LNCaP clone FGC (cell line): ENCODE measurements at regions not wholly inside any gene's neighbourhood (a gene's known extent, or its start where the extent isn't known, plus 50 kb on each side); places are given as distances from the start of the nearest gene placed in this dataset.

Experiments used
- DNase-seq: peaks from one replicate; pipeline ENCODE4 v3.0.0-alpha.2; 2011; ENCODE audit warnings: low read depth
- H3K4me3 ChIP-seq: 2 replicates; pipeline ENCODE4 v1.5.1; 2011; ENCODE audit warnings: mild to moderate bottlenecking, low read depth, low read length, control low read depth
- TF ChIP-seq, protein P1 (sequence below): IDR thresholded peaks from 2 replicates; pipeline ENCODE4 v1.5.1; 2012; ENCODE audit warnings: mild to moderate bottlenecking; ENCODE audit not compliant: control insufficient read depth, insufficient read depth; ENCODE audit errors: extremely low read depth

DNA sequence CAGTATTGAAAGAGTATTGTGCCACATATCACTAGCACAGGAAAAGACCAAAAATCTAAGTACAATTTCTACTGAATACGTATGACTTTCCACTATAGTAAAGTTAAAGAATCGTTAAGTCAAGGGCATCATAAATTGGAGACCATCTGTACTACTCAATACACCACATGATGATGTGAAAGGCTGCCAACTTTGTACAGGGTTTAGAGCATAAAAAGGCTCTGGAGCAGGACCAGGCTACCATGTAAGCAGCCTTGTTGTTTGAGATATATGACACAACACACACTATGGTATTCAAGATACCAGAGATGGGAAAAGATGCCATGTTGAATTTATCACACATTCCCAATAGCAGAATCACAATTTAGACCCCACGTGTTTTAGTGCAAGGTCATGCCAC lies 294.9 kb upstream of the TRPC5 start:
- no peak overlapping the region for H3K4me3 ChIP-seq
- TF ChIP-seq, protein P1, sequence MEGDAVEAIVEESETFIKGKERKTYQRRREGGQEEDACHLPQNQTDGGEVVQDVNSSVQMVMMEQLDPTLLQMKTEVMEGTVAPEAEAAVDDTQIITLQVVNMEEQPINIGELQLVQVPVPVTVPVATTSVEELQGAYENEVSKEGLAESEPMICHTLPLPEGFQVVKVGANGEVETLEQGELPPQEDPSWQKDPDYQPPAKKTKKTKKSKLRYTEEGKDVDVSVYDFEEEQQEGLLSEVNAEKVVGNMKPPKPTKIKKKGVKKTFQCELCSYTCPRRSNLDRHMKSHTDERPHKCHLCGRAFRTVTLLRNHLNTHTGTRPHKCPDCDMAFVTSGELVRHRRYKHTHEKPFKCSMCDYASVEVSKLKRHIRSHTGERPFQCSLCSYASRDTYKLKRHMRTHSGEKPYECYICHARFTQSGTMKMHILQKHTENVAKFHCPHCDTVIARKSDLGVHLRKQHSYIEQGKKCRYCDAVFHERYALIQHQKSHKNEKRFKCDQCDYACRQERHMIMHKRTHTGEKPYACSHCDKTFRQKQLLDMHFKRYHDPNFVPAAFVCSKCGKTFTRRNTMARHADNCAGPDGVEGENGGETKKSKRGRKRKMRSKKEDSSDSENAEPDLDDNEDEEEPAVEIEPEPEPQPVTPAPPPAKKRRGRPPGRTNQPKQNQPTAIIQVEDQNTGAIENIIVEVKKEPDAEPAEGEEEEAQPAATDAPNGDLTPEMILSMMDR, result no peak

DNA sequence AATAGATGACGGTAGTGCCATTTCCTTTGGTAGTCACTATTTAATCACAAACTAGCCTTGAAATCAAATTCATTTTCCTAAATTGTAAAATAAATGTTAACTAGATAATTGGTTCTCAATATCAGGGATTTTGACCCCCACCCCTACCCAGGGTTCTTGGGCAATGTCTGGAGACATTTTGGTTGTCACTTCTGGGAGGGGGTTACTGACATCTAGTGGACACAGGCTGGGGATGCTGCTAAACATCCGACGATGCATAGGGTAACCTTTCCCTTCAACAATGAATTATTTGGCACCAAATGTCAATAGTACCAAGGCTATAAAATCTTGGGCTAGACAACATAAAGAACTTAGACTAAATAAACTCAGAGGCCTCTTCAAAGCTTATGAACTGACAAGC lies 285.8 kb upstream of the TRPC5 start:
- DNase-seq, result no peak
- H3K4me3 ChIP-seq, result no peak overlapping the region
- TF ChIP-seq, protein P1, result peak; percentile 62

More for the DNA sequence above, 294.9 kb upstream of the TRPC5 start:
- no peak for DNase-seq

DNA sequence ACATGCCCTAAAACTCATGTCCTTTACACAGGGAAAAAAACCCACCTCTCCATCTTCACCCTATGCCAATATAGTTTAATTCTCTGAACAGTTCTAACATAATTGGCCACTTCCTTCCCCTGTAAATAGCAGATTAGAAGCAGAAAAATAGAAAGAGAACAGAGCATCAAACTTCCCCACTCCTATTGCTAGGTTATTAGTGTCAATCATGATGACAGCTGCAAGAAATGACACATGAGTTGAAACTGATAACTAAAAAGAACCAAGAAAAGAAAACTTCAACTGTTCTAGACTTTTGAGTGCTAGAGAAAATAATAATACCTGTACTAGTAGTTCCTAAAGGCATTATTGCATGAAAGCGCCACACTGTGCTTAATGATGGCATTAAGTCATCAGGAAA lies 284.5 kb upstream of the TRPC5 start:
- no peak for DNase-seq
- H3K4me3 ChIP-seq, result no peak overlapping the region
- TF ChIP-seq, protein P1, result no peak

DNA sequence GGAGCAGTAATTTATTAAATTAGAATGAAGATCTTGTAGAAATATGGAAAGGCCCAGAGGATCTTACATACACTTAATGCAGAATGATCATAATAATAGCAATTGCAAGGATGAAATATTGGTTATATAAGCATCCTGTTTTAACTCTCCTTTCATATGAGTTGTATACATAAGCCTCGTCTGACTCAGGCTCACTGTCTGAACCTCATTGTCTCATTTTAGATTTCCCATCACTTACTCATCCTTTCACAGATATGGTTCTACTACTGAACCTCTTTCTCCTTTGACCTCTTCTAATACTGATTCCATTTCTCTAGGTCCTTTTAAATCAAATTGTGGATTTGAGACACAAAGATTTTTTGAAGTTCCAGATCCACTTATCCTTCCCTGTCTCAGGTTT lies 277.3 kb upstream of the TRPC5 start:
- H3K4me3 ChIP-seq, result no peak overlapping the region
- TF ChIP-seq, protein P1, result no peak
- DNase-seq, result no peak

DNA sequence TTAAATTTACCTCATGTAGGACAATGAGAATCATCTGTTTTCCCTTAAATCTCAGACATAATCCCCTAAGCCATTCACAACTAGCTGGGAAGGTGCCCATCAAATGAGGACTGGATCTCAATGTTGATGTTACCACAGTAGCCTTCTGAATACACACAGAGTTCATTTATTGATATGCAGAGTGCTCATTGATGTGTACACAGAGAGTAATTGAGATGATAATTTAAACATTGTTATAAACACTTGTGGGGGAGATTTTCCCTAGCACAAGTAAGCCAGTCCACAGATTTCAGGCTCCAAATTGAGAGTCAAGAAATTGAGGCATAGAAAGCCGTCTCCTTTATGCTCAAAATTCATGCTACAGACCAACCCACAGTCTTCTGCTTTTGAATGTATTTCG lies 273.4 kb upstream of the TRPC5 start:
- H3K4me3 ChIP-seq, result no peak overlapping the region
- TF ChIP-seq, protein P1, result no peak
- DNase-seq, result no peak

DNA sequence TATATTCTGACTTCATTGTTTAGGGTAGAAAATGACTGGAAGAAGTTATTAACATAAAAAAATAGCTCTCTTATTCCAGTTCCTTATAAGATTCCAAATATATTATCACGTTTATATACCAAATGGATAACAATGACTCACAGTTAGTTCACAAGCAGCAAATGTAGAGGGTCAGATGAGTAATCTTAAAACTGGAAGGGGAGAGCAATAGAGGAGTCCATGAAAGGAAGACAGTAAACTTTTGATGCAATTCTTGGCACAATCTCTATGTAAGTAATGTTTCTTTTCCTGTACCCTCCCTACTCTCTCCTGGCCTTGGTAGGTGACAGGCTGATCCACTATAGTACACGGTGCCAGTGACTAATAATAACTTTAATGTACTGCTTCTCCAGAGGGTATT lies 259.0 kb upstream of the TRPC5 start:
- DNase-seq, result no peak
- TF ChIP-seq, protein P1, result no peak
- H3K4me3 ChIP-seq, result no peak overlapping the region

DNA sequence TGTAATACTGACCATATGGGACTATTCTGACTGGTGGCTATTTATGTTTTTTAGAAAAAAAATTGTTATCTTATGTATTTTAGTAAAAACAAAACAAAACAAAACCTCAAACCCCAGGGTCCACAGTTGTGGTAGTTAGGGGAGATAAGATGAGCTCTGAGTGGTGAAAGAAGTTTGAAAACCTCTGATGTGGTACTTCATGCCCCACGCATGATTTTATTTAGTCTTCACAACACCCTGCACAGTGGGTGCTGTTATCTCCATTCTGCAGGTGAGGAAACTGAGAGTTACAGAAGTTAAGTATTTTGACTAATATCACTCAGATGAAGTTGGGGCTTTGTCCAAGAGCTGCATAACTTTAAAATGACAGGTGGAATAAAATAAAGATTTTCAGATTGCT lies 230.6 kb upstream of the TRPC5 start:
- no peak overlapping the region for H3K4me3 ChIP-seq
- TF ChIP-seq, protein P1, result no peak
- DNase-seq, result no peak
